PC-3 (cell line): ENCODE measurements at regions not wholly inside any gene's neighbourhood (a gene's known extent, or its start where the extent isn't known, plus 50 kb on each side); places are given as distances from the start of the nearest gene placed in this dataset.

Experiments
- CTCF ChIP-seq: fragments of 300-600 bp; sonication (generic); conservative IDR thresholded peaks from 2 replicates; pipeline ENCODE4 v1.5.1; 2017; ENCODE audit warnings: antibody characterized with exemption, low read depth, mild to moderate bottlenecking, low read length
- EZH2 ChIP-seq: fragments of 300-600 bp; sonication (generic); IDR thresholded peaks from one replicate; pipeline ENCODE4 v1.6.1; 2017; ENCODE audit warnings: antibody characterized with exemption, mild to moderate bottlenecking, low read length; ENCODE audit not compliant: unreplicated experiment

GRCh38 chr14:80078501-80078900 is 132.8 kb downstream of the DIO2 start:
- TF ChIP-seq EZH2 (no peak), CTCF (no peak)
